K562 (cell line): ENCODE measurements at regions not wholly inside any gene's neighbourhood (a gene's known extent, or its start where the extent isn't known, plus 50 kb on each side); places are given as distances from the start of the nearest gene placed in this dataset.

ENCODE experiments used
- ATAC-seq: fragments of 200-7000 bp; cut with Tn5 transposase; 3 replicates; pipeline ENCODE4 v1.9.1; 2020; ENCODE audit warnings: moderate library complexity
- BruUV-seq: library from RNA; stranded (reverse); fragments of 400-500 nt; replicated peaks from 2 replicates; lab custom pipeline; 2021; lab: Mats Ljungman, UMichigan
- CTCF ChIA-PET: fragments of 300-600 bp; formaldehyde crosslinking; extraction: SDS; loops from one replicate; lab custom pipeline; 2021; ENCODE audit warnings: low intra/inter-chr PET ratio; lab: Yijun Ruan, JAX
- POLR2A ChIA-PET: fragments of 300-600, 350-650 bp; sonication (Branson Sonifier 250); formaldehyde crosslinking; extraction: SDS; loops from one replicate; lab custom pipeline; 2021; ENCODE audit warnings: antibody characterized with exemption, inconsistent platforms; lab: Yijun Ruan, JAX
- DNase-seq, 4 experiments: peaks; one replicate each; pipeline versions ENCODE4 v3.0.0 to v3.0.0-alpha.2; 2011 to 2018; ENCODE audit warnings: low spot score in 3 of 4, mixed read lengths in 3 of 4; ENCODE audit errors: extremely low read depth in 1 of 4
- FAIRE-seq: peaks from 2 replicates; lab custom pipeline; 2011; peaks lifted over from hg19 to GRCh38; lab: Jason Lieb, UNC
- H2AFZ ChIP-seq: 2 replicates; pipeline ENCODE4 v1.6.0; 2011; ENCODE audit warnings: low read depth, low read length, control low read depth, inconsistent platforms
- H3K27ac ChIP-seq: fragments of 200-600 bp; 3 replicates; pipeline ENCODE4 v1.8.0; 2011; ENCODE audit warnings: low read depth, mild to moderate bottlenecking, control low read depth, inconsistent platforms, low read length, moderate library complexity, mixed read lengths; ENCODE audit errors: extremely low read depth
- H3K27me3 ChIP-seq, 2 experiments: fragments of 300-600 bp in 1 of 2; 2 replicates in 1 of 2; 3 replicates in 1 of 2; pipeline versions ENCODE4 v1.6.0 to v1.8.0; 2011; ENCODE audit warnings: inconsistent platforms in 2 of 2, low read length in 2 of 2, mild to moderate bottlenecking in 1 of 2, mixed read lengths in 1 of 2, moderate library complexity in 1 of 2; ENCODE audit not compliant: control insufficient read depth in 2 of 2, insufficient read depth in 2 of 2
- H3K36me3 ChIP-seq: fragments of 300-600 bp; 3 replicates; pipeline ENCODE4 v1.8.0; 2011; ENCODE audit warnings: mild to moderate bottlenecking, low read length, inconsistent platforms; ENCODE audit not compliant: control insufficient read depth, insufficient read depth
- H3K4me1 ChIP-seq, 2 experiments: fragments of 200-600 bp in 1 of 2; replicated peaks in 1 of 2; 2 replicates in 1 of 2; 3 replicates in 1 of 2; pipeline versions ENCODE4 v1.5.1 to v1.8.0; 2011; ENCODE audit warnings: inconsistent platforms in 2 of 2, low read length in 2 of 2, mild to moderate bottlenecking in 1 of 2, mixed read lengths in 1 of 2, moderate library complexity in 1 of 2; ENCODE audit not compliant: control insufficient read depth in 2 of 2, insufficient read depth in 2 of 2
- H3K4me2 ChIP-seq: 2 replicates; pipeline ENCODE4 v1.6.1; 2011; ENCODE audit warnings: low read length, control low read depth, inconsistent platforms, mixed read lengths; ENCODE audit not compliant: insufficient read depth
- H3K4me3 ChIP-seq: fragments of 200-600 bp; sonication (generic), shearing (Covaris generic); 2 replicates; pipeline ENCODE4 v1.5.1; 2016; ENCODE audit warnings: control low read depth, inconsistent platforms
- H3K79me2 ChIP-seq: fragments of 200-600 bp; 3 replicates; pipeline ENCODE4 v1.8.0; 2011; ENCODE audit warnings: low read length, inconsistent platforms; ENCODE audit not compliant: control insufficient read depth, insufficient read depth
- H3K9ac ChIP-seq, 2 experiments: 2 replicates each; pipeline versions ENCODE4 v1.6.0 to v1.6.1; 2011; ENCODE audit warnings: low read depth in 2 of 2, low read length in 2 of 2, control low read depth in 1 of 2, inconsistent platforms in 1 of 2, mild to moderate bottlenecking in 1 of 2, mixed read lengths in 1 of 2; ENCODE audit not compliant: insufficient read depth in 1 of 2
- H3K9me1 ChIP-seq: one replicate; pipeline ENCODE4 v1.6.0; 2011; ENCODE audit warnings: inconsistent platforms, mild to moderate bottlenecking, low read length, moderate library complexity; ENCODE audit not compliant: control insufficient read depth, insufficient read depth
- H3K9me3 ChIP-seq: replicated peaks from 2 replicates; pipeline ENCODE4 v1.5.1; 2011; ENCODE audit warnings: low read depth, low read length, inconsistent platforms; ENCODE audit not compliant: control insufficient read depth, insufficient read depth
- H4K20me1 ChIP-seq: replicated peaks from 2 replicates; pipeline ENCODE4 v1.6.1; 2011; ENCODE audit warnings: low read length, inconsistent platforms, mixed read lengths; ENCODE audit not compliant: control insufficient read depth, insufficient read depth
- CEBPB ChIP-seq: fragments of 450-650 bp; IDR thresholded peaks from 2 replicates; pipeline ENCODE4 v1.6.1; 2016; ENCODE audit warnings: missing genetic modification characterization, missing compliant biosample characterization
- EZH2 ChIP-seq: IDR thresholded peaks from 2 replicates; pipeline ENCODE4 v1.6.1; 2012; ENCODE audit warnings: low read depth, mild to moderate bottlenecking, inconsistent platforms, low read length, borderline replicate concordance
- HOXB6 ChIP-seq: fragments of 250-450 bp; sonication (Bioruptor Pico); IDR thresholded peaks from 2 replicates; pipeline ENCODE4 v1.5.1; 2022; ENCODE audit warnings: mild to moderate bottlenecking, borderline replicate concordance
- JUND ChIP-seq, 2 experiments: IDR thresholded peaks; 2 replicates in 1 of 2; 3 replicates in 1 of 2; pipeline ENCODE4 v1.6.1; 2011; ENCODE audit warnings: borderline replicate concordance in 2 of 2, low read depth in 2 of 2, low read length in 2 of 2, improper control_type of control experiment in 1 of 2, missing biosample characterization in 1 of 2, missing genetic modification characterization in 1 of 2, missing genetic modification reagents in 1 of 2
- MNT ChIP-seq, 2 experiments: fragments of 450-650 bp; conservative IDR thresholded peaks; 2 replicates each; pipeline ENCODE4 v1.6.1; 2017; ENCODE audit warnings: mild to moderate bottlenecking in 2 of 2, moderate library complexity in 2 of 2
- SETDB1 ChIP-seq: IDR thresholded peaks from one replicate; pipeline ENCODE4 v1.6.1; 2012; ENCODE audit warnings: low read length, control low read depth, inconsistent platforms
- SMAD1 ChIP-seq: fragments of 150-350 bp; IDR thresholded peaks from 2 replicates; pipeline ENCODE4 v1.6.1; 2014; ENCODE audit warnings: low read length, low read depth; ENCODE audit not compliant: partially characterized antibody
- TSC22D4 ChIP-seq: fragments of 450-650 bp; IDR thresholded peaks from 2 replicates; pipeline ENCODE4 v1.6.1; 2016; ENCODE audit warnings: missing genetic modification characterization, missing biosample characterization, control low read depth
- XRCC5 ChIP-seq: fragments of 200-400 bp; formaldehyde crosslinking; IDR thresholded peaks from 2 replicates; pipeline ENCODE4 v1.6.1; 2017; ENCODE audit warnings: low read depth, mild to moderate bottlenecking, low read length
- ZNF76 ChIP-seq: fragments of 250-450 bp; sonication (Bioruptor Pico); IDR thresholded peaks from 2 replicates; pipeline ENCODE4 v1.4.0; 2020; ENCODE audit warnings: mild to moderate bottlenecking, moderate library complexity, borderline replicate concordance
- WGBS: fragments of 100-300 bp; shearing (Covaris generic); methylation state at CpG from one replicate; pipeline ENCODE4 v1.1.6; 2016; ENCODE audit warnings: low coverage, mixed read lengths; ENCODE audit not compliant: insufficient coverage; ENCODE audit errors: missing lambda C conversion rate; 5-methylcytosine and 5-hydroxymethylcytosine counted together
- in situ Hi-C: fragments of 300-500 bp; cut with MboI; formaldehyde crosslinking; loops from 4 replicates; pipeline ENCODE4 v1.15.0; 2018; ENCODE audit warnings: inconsistent platforms, mixed read lengths
- intact Hi-C: fragments of 100-400 bp; cut with micrococcal nuclease; formaldehyde crosslinking; loops from 2 replicates; pipeline ENCODE4 v1.14.2; 2022
- TF ChIP-seq, protein P1 (sequence below): IDR thresholded peaks from 2 replicates; pipeline ENCODE4 v1.6.1; 2012; ENCODE audit warnings: low read depth, low read length, improper control_type of control experiment, borderline replicate concordance

GRCh38 chr6:169119669-169120068 is 134.0 kb downstream of the THBS2 start:
- Histone ChIP-seq H3K27ac (no peak overlapping the region), H3K27me3 (peaks cover 0 to 4% of the 10 kb centered on the region in 2 experiments; a peak in 1 of 5 replicates), H3K79me2 (no peaks in the 10 kb centered on the region), H3K9ac (no peak overlapping the region), H3K36me3 (no peaks in the 10 kb centered on the region), H4K20me1 (0 out of 2 replicates have a peak, but pooled peaks cover 4% of the 10 kb centered on the region), H3K4me2 (no peak overlapping the region), H3K4me1 (no peaks in the 10 kb centered on the region), H2AFZ (no peak overlapping the region), H3K9me3 (no peaks in the 10 kb centered on the region; the same call in 1 of the 2 replicates), H3K4me3 (no peak overlapping the region), H3K9me1 (no peaks in the 10 kb centered on the region)
- FAIRE-seq, result no peak
- ChIA-PET CTCF (no interaction called here), POLR2A (no interaction called here)
- no TSS peak for BruUV-seq
- no peak for DNase-seq
- 0% methylated on average over 1 of the region's 1 CpG for WGBS
- in situ Hi-C loops (no loop called here), intact Hi-C loops (no loop called here)
- ATAC-seq, result no peak
- TF ChIP-seq CEBPB (no peak), XRCC5 (no peak), MNT (conservative IDR thresholded peaks at IDR 0.05) (no peak), ZNF76 (no peak), TSC22D4 (tag) (no peak), JUND (IDR thresholded peaks at IDR 0.05; ENCODE audit: borderline replicate concordance, low read depth, low read length) (no peak), JUND (tag; IDR thresholded peaks at IDR 0.05; ENCODE audit: borderline replicate concordance, low read depth, low read length) (no peak), EZH2 (no peak), SETDB1 (no peak), HOXB6 (no peak), SMAD1 (no peak)
- TF ChIP-seq, protein P1, sequence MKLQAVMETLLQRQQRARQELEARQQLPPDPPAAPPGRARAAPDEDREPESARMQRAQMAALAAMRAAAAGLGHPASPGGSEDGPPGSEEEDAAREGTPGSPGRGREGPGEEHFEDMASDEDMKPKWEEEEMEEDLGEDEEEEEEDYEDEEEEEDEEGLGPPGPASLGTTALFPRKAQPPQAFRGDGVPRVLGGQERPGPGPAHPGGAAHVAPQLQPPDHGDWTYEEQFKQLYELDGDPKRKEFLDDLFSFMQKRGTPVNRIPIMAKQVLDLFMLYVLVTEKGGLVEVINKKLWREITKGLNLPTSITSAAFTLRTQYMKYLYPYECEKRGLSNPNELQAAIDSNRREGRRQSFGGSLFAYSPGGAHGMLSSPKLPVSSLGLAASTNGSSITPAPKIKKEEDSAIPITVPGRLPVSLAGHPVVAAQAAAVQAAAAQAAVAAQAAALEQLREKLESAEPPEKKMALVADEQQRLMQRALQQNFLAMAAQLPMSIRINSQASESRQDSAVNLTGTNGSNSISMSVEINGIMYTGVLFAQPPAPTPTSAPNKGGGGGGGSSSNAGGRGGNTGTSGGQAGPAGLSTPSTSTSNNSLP, result no peak
